Activated CD4-positive, CD25-positive, alpha-beta regulatory T cell treated with anti-CD3 and anti-CD28 coated beads, Interleukin-2, amount 50 U/mL, for 24 hours (primary cell): ENCODE measurements at regions not wholly inside any gene's neighbourhood (a gene's known extent, or its start where the extent isn't known, plus 50 kb on each side); places are given as distances from the start of the nearest gene placed in this dataset.

Experiments used
- ATAC-seq, 2 donors: fragments of 150-1000 bp; cut with Tn5 transposase; one replicate each; pipeline ENCODE4 v1.10.0; 2021; ENCODE audit warnings: mild to moderate bottlenecking in 1 of 2, moderate library complexity in 1 of 2

- no peak for ATAC-seq
Observed at GRCh38 chr5:174338185-174339010, 292.9 kb downstream of the NSG2 start.

- ATAC-seq: no peak
Observed at GRCh38 chr5:174339130-174339529, 293.6 kb downstream of the NSG2 start.

- no peak for ATAC-seq
Observed at GRCh38 chr5:174340226-174340625, 294.7 kb downstream of the NSG2 start.

GRCh38 chr5:174342696-174343095 is 297.2 kb downstream of the NSG2 start:
- no peak for ATAC-seq

GRCh38 chr5:174343826-174344225 is 298.3 kb downstream of the NSG2 start:
- no peak for ATAC-seq

- ATAC-seq: no peak
Observed at GRCh38 chr5:174344335-174344734, 298.8 kb downstream of the NSG2 start.

- ATAC-seq: no peak
Observed at GRCh38 chr5:174347183-174347582, 301.7 kb downstream of the NSG2 start.

GRCh38 chr5:174348311-174348981 is 302.9 kb downstream of the NSG2 start:
- no peak for ATAC-seq

GRCh38 chr5:174352681-174353080 is 307.2 kb downstream of the NSG2 start:
- no peak for ATAC-seq

GRCh38 chr5:174354571-174354970 is 309.1 kb downstream of the NSG2 start:
- ATAC-seq: no peak

- no peak for ATAC-seq
Observed at GRCh38 chr5:174355208-174355612, 309.7 kb downstream of the NSG2 start.

- no peak for ATAC-seq
Observed at GRCh38 chr5:174355995-174356394, 310.5 kb downstream of the NSG2 start.

GRCh38 chr5:174356536-174356935 is 311.0 kb downstream of the NSG2 start:
- ATAC-seq: no peak

GRCh38 chr5:174358276-174358675 is 312.8 kb downstream of the NSG2 start:
- ATAC-seq: no peak

- no peak for ATAC-seq
Observed at GRCh38 chr5:174359071-174359470, 313.6 kb downstream of the NSG2 start.

GRCh38 chr5:174362514-174362913 is 317.0 kb downstream of the NSG2 start:
- ATAC-seq: no peak

GRCh38 chr5:174363934-174364333 is 318.4 kb downstream of the NSG2 start:
- no peak for ATAC-seq

- ATAC-seq: no peak
Observed at GRCh38 chr5:174364676-174365075, 319.2 kb downstream of the NSG2 start.

- ATAC-seq: no peak
Observed at GRCh38 chr5:174371600-174372094, 326.1 kb downstream of the NSG2 start.

- ATAC-seq: no peak
Observed at GRCh38 chr5:174374206-174374605, 328.7 kb downstream of the NSG2 start.

- no peak for ATAC-seq
Observed at GRCh38 chr5:174376056-174376455, 330.6 kb downstream of the NSG2 start.

- no peak for ATAC-seq
Observed at GRCh38 chr5:174376726-174377373, 331.3 kb downstream of the NSG2 start.

- no peak for ATAC-seq
Observed at GRCh38 chr5:174378121-174378874, 332.8 kb downstream of the NSG2 start.
